ENCODE measurements at regions not wholly inside any gene's neighbourhood (a gene's known extent, or its start where the extent isn't known, plus 50 kb on each side); places are given as distances from the start of the nearest gene placed in this dataset.

DNA sequence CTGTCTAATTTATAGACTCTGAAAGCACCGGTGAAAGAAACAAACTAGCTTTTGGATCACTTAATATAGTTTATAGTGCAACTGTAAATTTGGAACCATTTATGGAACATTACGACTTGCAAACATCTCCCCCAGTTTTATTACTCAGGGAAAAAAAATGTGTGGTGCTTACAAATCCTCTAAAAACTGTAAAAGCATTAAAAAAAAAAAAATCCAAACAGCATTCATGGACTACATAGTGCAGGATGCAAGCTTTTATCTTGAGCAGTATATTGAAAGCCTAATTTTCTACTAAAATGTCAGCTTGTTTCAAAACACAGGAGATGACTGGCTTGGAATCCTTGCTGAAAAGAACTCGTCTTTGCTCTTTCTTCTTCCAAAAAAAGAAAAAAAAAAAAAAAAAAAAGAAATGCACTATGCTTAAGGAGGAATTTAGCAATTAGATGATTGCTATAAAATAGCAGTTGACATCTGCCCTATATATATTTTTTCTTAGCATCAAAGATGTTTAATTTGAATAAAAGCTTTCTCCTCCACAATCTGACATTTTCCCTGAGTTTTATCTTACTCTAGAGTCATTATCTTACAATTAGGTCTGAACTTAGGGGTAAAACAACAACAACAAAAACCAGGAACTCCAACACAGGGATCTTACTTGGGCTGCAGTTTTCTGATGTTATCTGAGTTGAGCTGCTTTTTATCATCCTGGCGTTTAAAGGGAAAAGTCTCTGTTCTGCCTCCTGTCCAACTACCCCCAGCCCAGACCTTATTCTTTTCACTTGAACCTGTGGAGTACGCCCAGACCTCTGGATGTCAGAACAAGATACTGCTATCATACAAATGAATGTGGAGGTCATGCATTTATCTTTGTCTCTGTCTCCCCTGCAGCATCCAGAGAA, 62.6 kb upstream of the PDZRN3 start:
- TF ChIP-seq, protein P1, sequence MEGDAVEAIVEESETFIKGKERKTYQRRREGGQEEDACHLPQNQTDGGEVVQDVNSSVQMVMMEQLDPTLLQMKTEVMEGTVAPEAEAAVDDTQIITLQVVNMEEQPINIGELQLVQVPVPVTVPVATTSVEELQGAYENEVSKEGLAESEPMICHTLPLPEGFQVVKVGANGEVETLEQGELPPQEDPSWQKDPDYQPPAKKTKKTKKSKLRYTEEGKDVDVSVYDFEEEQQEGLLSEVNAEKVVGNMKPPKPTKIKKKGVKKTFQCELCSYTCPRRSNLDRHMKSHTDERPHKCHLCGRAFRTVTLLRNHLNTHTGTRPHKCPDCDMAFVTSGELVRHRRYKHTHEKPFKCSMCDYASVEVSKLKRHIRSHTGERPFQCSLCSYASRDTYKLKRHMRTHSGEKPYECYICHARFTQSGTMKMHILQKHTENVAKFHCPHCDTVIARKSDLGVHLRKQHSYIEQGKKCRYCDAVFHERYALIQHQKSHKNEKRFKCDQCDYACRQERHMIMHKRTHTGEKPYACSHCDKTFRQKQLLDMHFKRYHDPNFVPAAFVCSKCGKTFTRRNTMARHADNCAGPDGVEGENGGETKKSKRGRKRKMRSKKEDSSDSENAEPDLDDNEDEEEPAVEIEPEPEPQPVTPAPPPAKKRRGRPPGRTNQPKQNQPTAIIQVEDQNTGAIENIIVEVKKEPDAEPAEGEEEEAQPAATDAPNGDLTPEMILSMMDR (IDR thresholded peaks at IDR 0.05; ENCODE audit: low read length), result no peak
- no peak for TF ChIP-seq EZH2 (optimal IDR thresholded peaks at IDR 0.05; ENCODE audit: low read depth, low read length)
- TF ChIP-seq EZH2phosphoT487 (IDR thresholded peaks at IDR 0.05; ENCODE audit: low read length), result no peak
